IMR-90 (cell line): ENCODE measurements at regions not wholly inside any gene's neighbourhood (a gene's known extent, or its start where the extent isn't known, plus 50 kb on each side); places are given as distances from the start of the nearest gene placed in this dataset.

Experiments used
- ATAC-seq: fragments of 200-7000 bp; cut with Tn5 transposase; 2 replicates; pipeline ENCODE4 v1.9.1; 2020; ENCODE audit warnings: low read depth, mild to moderate bottlenecking, moderate library complexity
- BruUV-seq: library from RNA; stranded (reverse); fragments of 400-500 nt; replicated peaks from 2 replicates; lab custom pipeline; 2021; lab: Mats Ljungman, UMichigan
- CTCF ChIA-PET: fragments of 300-600 bp; formaldehyde crosslinking; extraction: SDS; loops from one replicate; lab custom pipeline; 2021; ENCODE audit warnings: antibody characterized with exemption; lab: Yijun Ruan, JAX
- POLR2A ChIA-PET: fragments of 300-600 bp; sonication (Branson Sonifier 250); formaldehyde crosslinking; loops from one replicate; lab custom pipeline; 2022; ENCODE audit warnings: antibody characterized with exemption; ENCODE audit not compliant: unreplicated experiment; lab: Charles Lee
- DNase-seq: peaks from one replicate; pipeline ENCODE4 v3.0.0; 2013
- H2AFZ ChIP-seq: replicated peaks from 2 replicates; pipeline ENCODE3; 2013; ENCODE audit warnings: low read length, mild to moderate bottlenecking; ENCODE audit not compliant: poor library complexity
- H2AK5ac ChIP-seq: 2 replicates; pipeline ENCODE4 v1.6.1; 2013; ENCODE audit warnings: low read depth, low read length, inconsistent platforms
- H2AK9ac ChIP-seq: replicated peaks from 2 replicates; pipeline ENCODE3; 2013; ENCODE audit warnings: mild to moderate bottlenecking, low read depth, low read length, moderate library complexity; ENCODE audit not compliant: poor library complexity
- H2BK120ac ChIP-seq: 2 replicates; pipeline ENCODE4 v1.6.1; 2013; ENCODE audit warnings: low read depth, low read length, inconsistent platforms
- H2BK15ac ChIP-seq: 3 replicates; pipeline ENCODE4 v1.6.1; 2013; ENCODE audit warnings: low read depth, low read length, inconsistent platforms
- H2BK20ac ChIP-seq: 2 replicates; pipeline ENCODE4 v1.6.1; 2013; ENCODE audit warnings: low read depth, mild to moderate bottlenecking, inconsistent platforms, low read length, moderate library complexity
- H2BK5ac ChIP-seq: 2 replicates; pipeline ENCODE4 v1.6.1; 2013; ENCODE audit warnings: mild to moderate bottlenecking, low read depth, low read length, inconsistent platforms; ENCODE audit not compliant: poor library complexity, severe bottlenecking
- H3K14ac ChIP-seq: replicated peaks from 2 replicates; pipeline ENCODE4 v1.6.1; 2013; ENCODE audit warnings: low read depth, low read length, inconsistent platforms
- H3K18ac ChIP-seq: 2 replicates; pipeline ENCODE4 v1.6.1; 2013; ENCODE audit warnings: low read depth, low read length, control low read depth
- H3K23ac ChIP-seq: 2 replicates; pipeline ENCODE4 v1.6.1; 2013; ENCODE audit warnings: low read depth, low read length, inconsistent platforms
- H3K27ac ChIP-seq: 2 replicates; pipeline ENCODE4 v1.5.1; 2013; ENCODE audit warnings: mild to moderate bottlenecking, control low read depth, low read length; ENCODE audit not compliant: insufficient read depth
- H3K27me3 ChIP-seq: 2 replicates; pipeline ENCODE4 v1.6.1; 2013; ENCODE audit warnings: low read length; ENCODE audit not compliant: control insufficient read depth, insufficient read depth
- H3K36me3 ChIP-seq: 2 replicates; pipeline ENCODE4 v1.6.1; 2013; ENCODE audit warnings: low read length, mixed read lengths; ENCODE audit not compliant: control insufficient read depth, insufficient read depth
- H3K4ac ChIP-seq: 2 replicates; pipeline ENCODE4 v1.6.1; 2013; ENCODE audit warnings: low read depth, low read length, inconsistent platforms
- H3K4me1 ChIP-seq: 2 replicates; pipeline ENCODE4 v1.6.1; 2013; ENCODE audit warnings: low read length, mixed read lengths; ENCODE audit not compliant: control insufficient read depth, insufficient read depth
- H3K4me2 ChIP-seq: 2 replicates; pipeline ENCODE4 v1.6.1; 2013; ENCODE audit warnings: low read depth, mild to moderate bottlenecking, control low read depth, low read length, moderate library complexity
- H3K4me3 ChIP-seq: 2 replicates; pipeline ENCODE4 v1.5.1; 2013; ENCODE audit warnings: low read depth, mild to moderate bottlenecking, control low read depth, low read length, moderate library complexity; ENCODE audit not compliant: insufficient read depth
- H3K56ac ChIP-seq: 2 replicates; pipeline ENCODE4 v1.6.1; 2013; ENCODE audit warnings: low read length, inconsistent platforms; ENCODE audit not compliant: insufficient read depth; ENCODE audit errors: extremely low read depth
- H3K79me1 ChIP-seq, 2 experiments: 2 replicates each; pipeline ENCODE4 v1.6.1; 2013; ENCODE audit warnings: low read length in 2 of 2, inconsistent platforms in 1 of 2, low read depth in 1 of 2
- H3K9ac ChIP-seq: 2 replicates; pipeline ENCODE4 v1.6.1; 2013; ENCODE audit warnings: low read depth, low read length, control low read depth
- H3K9me1 ChIP-seq: 2 replicates; pipeline ENCODE4 v1.6.1; 2013; ENCODE audit warnings: low read length, inconsistent platforms; ENCODE audit not compliant: insufficient read depth
- H3K9me3 ChIP-seq: 2 replicates; pipeline ENCODE4 v1.6.1; 2013; ENCODE audit warnings: low read length; ENCODE audit not compliant: control insufficient read depth, insufficient read depth
- H4K20me1 ChIP-seq: 2 replicates; pipeline ENCODE4 v1.6.1; 2013; ENCODE audit warnings: low read length, inconsistent platforms; ENCODE audit not compliant: insufficient read depth
- H4K5ac ChIP-seq: 2 replicates; pipeline ENCODE4 v1.6.1; 2013; ENCODE audit warnings: mild to moderate bottlenecking, low read depth, low read length, control low read depth
- H4K8ac ChIP-seq, 2 experiments: 2 replicates each; pipeline ENCODE4 v1.6.1; 2013; ENCODE audit warnings: low read depth in 2 of 2, low read length in 2 of 2, control low read depth in 1 of 2, inconsistent platforms in 1 of 2
- H4K91ac ChIP-seq: 2 replicates; pipeline ENCODE4 v1.6.1; 2013; ENCODE audit warnings: low read depth, low read length, inconsistent platforms; ENCODE audit not compliant: insufficient read depth
- BHLHE40 ChIP-seq: fragments of 150-350 bp; IDR thresholded peaks from 2 replicates; pipeline ENCODE4 v1.6.1; 2016; ENCODE audit warnings: mild to moderate bottlenecking, low read depth, low read length
- CHD1 ChIP-seq: IDR thresholded peaks from 2 replicates; pipeline ENCODE4 v1.6.1; 2012; ENCODE audit warnings: low read depth, low read length, improper control_type of control experiment
- CTCF ChIP-seq: conservative IDR thresholded peaks from 2 replicates; pipeline ENCODE4 v1.5.1; 2012; ENCODE audit warnings: mild to moderate bottlenecking, low read depth, low read length, improper control_type of control experiment
- FOS ChIP-seq: fragments of 150-350 bp; IDR thresholded peaks from 2 replicates; pipeline ENCODE4 v1.6.1; 2016; ENCODE audit warnings: low read depth, low read length
- MAFK ChIP-seq: IDR thresholded peaks from 2 replicates; pipeline ENCODE4 v1.6.1; 2012; ENCODE audit warnings: low read depth, low read length, improper control_type of control experiment
- MAZ ChIP-seq: IDR thresholded peaks from 2 replicates; pipeline ENCODE4 v1.6.1; 2012; ENCODE audit warnings: low read depth, mild to moderate bottlenecking, low read length, improper control_type of control experiment, moderate library complexity, borderline replicate concordance
- NFE2L2 ChIP-seq: fragments of 150-350 bp; IDR thresholded peaks from 2 replicates; pipeline ENCODE4 v1.6.1; 2016; ENCODE audit warnings: low read depth, mild to moderate bottlenecking, low read length
- RAD21 ChIP-seq: IDR thresholded peaks from 2 replicates; pipeline ENCODE4 v1.6.1; 2012; ENCODE audit warnings: low read length, improper control_type of control experiment
- RCOR1 ChIP-seq: IDR thresholded peaks from 2 replicates; pipeline ENCODE4 v1.6.1; 2012; ENCODE audit warnings: mild to moderate bottlenecking, low read length, improper control_type of control experiment; ENCODE audit not compliant: insufficient replicate concordance
- SMC3 ChIP-seq: fragments of 150-350 bp; IDR thresholded peaks from 2 replicates; pipeline ENCODE4 v1.6.1; 2016; ENCODE audit warnings: low read depth, mild to moderate bottlenecking, antibody characterized with exemption, low read length, moderate library complexity
- USF2 ChIP-seq: fragments of 150-350 bp; IDR thresholded peaks from 2 replicates; pipeline ENCODE4 v1.6.1; 2017; ENCODE audit warnings: mild to moderate bottlenecking, antibody characterized with exemption, low read length, low read depth
- dilution Hi-C: fragments of 300-500 bp; cut with HindIII; formaldehyde crosslinking; loops from one replicate; pipeline ENCODE4 v1.14.3; 2018; ENCODE audit warnings: low sequenced_read_pairs; ENCODE audit not compliant: unreplicated experiment
- in situ Hi-C: fragments of 300-500 bp; cut with MboI; formaldehyde crosslinking; loops from 3 replicates; pipeline ENCODE4 v1.14.3; 2019; ENCODE audit warnings: low sequenced_read_pairs, inconsistent platforms, mixed read lengths
- intact Hi-C: fragments of 100-400 bp; cut with micrococcal nuclease; formaldehyde crosslinking; loops from 2 replicates; pipeline ENCODE4 v1.10.0; 2022
- TF ChIP-seq, protein P1 (sequence below): fragments of 150-350 bp; IDR thresholded peaks from 2 replicates; pipeline ENCODE4 v1.6.1; 2016; ENCODE audit warnings: low read depth, mild to moderate bottlenecking, low read length, moderate library complexity, borderline replicate concordance

- Histone ChIP-seq H3K4me3 (no peak overlapping the region), H4K5ac (no peak overlapping the region), H4K91ac (no peak overlapping the region), H4K8ac (no peak overlapping the region), H3K9me1 (no peaks in the 10 kb centered on the region), H3K14ac (no peak overlapping the region), H2BK5ac (no peak overlapping the region), H3K4ac (no peak overlapping the region), H3K4me2 (no peak overlapping the region), H2BK120ac (no peak overlapping the region), H3K23ac (no peak overlapping the region), H3K27me3 (no peaks in the 10 kb centered on the region), H3K27ac (no peak overlapping the region), H2AK5ac (no peak overlapping the region), H2BK20ac (no peak overlapping the region), H3K4me1 (no peaks in the 10 kb centered on the region), H4K20me1 (no peaks in the 10 kb centered on the region), H2AK9ac (no peak overlapping the region), H2AFZ (no peak overlapping the region), H3K9me3 (0 out of 2 replicates have a peak, but pooled peaks cover 2% of the 10 kb centered on the region), H3K56ac (no peak overlapping the region), H3K18ac (no peak overlapping the region), H3K9ac (no peak overlapping the region), H3K79me1 (no peaks in the 10 kb centered on the region), H3K36me3 (no peaks in the 10 kb centered on the region), H2BK15ac (no peak overlapping the region)
- ATAC-seq (no peak), DNase-seq (no peak)
- dilution Hi-C loops: no loop called here
- no TSS peak for BruUV-seq
- POLR2A ChIA-PET: no interaction called here
- CTCF ChIA-PET: no interaction called here
- intact Hi-C loops: no loop called here
- TF ChIP-seq, protein P1, sequence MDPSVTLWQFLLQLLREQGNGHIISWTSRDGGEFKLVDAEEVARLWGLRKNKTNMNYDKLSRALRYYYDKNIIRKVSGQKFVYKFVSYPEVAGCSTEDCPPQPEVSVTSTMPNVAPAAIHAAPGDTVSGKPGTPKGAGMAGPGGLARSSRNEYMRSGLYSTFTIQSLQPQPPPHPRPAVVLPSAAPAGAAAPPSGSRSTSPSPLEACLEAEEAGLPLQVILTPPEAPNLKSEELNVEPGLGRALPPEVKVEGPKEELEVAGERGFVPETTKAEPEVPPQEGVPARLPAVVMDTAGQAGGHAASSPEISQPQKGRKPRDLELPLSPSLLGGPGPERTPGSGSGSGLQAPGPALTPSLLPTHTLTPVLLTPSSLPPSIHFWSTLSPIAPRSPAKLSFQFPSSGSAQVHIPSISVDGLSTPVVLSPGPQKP: no peak
- no peak for TF ChIP-seq SMC3
- TF ChIP-seq MAFK: no peak
- no peak for TF ChIP-seq NFE2L2
- TF ChIP-seq FOS: no peak
- TF ChIP-seq RCOR1: no peak
- no peak for TF ChIP-seq CHD1
- TF ChIP-seq MAZ: no peak
- TF ChIP-seq CTCF: no peak
- TF ChIP-seq RAD21: no peak
- TF ChIP-seq USF2: no peak
- no peak for TF ChIP-seq BHLHE40
- in situ Hi-C loops: no loop called here
These were observed 692.6 kb downstream of the PCDH17 start for GRCh38 chr13:58324161-58324560.
